RKO (cell line): ENCODE measurements at regions not wholly inside any gene's neighbourhood (a gene's known extent, or its start where the extent isn't known, plus 50 kb on each side); places are given as distances from the start of the nearest gene placed in this dataset.
"Not testable (repeated sequence)": the region's sequence is repeated elsewhere in the genome, so short reads cannot be mapped to it uniquely, and the experiment has no call there.

Experiments used
- DNase-seq: peaks from one replicate; pipeline ENCODE4 v3.0.0-alpha.2; 2016; ENCODE audit warnings: low spot score

DNA sequence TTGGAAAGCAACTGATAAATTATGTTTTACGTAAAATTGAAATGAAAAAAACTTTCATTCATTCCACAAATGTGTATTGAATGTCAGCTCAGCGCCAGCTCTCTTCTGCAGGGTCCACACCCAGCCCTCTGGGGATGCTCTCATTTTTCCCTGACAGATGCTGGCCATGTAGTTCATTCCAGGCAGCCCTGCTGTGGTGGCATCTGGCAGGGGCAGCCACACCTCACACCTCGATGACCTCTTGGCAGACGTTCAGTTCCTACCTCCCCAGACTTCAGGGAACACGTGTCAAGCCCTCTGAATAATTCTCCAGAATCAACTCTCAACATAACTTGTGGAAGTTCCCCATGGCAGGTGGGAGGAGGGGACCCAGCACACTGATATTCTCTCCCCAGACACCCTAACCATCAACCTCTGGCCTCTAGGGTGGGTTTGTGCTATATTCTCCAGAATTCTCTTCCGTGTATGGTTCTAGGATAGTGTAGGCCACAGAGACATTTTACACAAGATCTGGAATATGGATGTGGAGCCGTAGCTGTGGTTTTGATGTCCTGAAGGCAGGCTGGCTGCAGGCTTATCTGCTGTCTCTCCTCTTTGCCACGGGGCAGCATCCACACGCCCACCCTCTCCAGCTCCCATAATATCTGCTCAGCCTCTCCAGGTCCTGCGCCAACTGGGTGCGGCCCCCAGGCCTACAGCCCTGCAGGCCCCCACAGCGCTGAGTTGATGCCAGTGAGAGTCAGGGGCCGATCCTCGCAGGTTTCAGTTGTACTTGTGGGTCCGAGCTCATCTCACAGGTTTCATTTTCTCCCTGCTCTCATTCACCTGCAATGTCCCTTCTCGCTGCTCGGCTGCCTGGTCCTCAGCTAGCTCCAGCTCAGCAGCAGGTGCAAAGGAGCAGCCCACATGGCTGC is 175.8 kb upstream of the ARID1B start:
- DNase-seq = no peak

DNA sequence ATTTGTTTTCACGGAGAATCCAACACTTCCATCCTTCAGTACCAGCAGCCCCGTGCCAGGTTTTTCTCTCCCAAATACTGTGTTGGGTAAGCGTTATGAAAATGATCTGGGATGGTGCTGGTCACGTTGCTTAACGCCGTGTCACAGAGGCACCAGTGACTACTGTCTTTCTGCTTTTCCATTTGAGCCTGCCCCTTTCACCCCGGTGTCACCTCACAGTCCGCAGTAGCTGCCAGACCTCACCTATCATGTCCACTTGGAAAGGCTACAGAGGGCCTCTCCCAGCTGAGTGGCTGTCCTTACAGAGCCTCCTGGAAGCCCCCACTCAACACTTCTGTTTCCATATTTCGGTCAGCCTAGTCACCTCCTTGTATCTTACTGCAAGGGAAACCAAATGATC is 176.5 kb upstream of the ARID1B start:
- no peak for DNase-seq

DNA sequence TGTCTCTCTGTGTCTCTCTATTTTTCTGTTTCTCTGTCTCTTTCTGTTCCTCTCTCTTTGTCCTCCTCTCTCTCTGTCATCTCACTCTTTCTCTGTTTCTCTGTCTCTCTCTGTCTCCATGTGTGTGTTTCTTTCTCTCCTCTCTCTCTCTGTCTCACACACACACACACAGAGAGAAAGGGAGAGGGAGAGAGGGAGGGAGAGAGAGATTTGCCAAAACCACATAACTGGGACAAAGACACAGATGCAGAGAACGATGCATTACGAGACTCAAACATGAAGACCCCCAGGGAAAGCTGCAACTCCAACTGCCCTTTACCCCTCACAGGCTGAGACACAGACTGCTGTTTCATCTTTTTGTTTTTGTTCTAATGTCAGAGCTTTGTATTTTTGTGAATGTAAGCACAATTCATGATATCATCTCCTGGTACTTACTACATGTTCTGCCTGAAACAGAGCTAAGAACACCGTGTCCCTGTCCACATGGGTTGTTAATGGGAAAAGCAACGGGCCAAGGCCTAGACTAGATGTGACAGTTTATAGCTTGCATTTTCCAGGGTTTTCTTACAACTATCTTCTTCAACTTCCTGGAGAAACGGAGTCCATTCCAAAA is 177.1 kb upstream of the ARID1B start:
- DNase-seq = no peak

DNA sequence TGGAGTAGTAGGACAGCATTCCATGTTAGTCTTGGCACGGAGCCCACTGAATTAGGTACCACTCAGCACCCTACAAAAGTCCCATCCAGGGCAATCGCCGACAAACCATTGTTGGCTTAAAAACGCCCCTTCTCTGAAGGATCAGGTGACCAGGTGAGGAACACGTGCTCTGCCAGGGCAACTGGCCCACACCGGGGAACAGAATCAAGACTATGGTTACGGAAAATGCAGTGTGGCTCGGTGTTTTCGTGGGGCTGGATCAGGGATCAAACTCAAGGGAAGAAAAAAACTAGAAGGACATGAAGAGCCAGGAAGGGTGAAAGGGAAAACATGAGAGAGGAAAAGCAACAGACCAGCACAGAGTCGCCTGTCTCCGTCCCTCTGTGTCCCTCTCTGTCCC is 177.8 kb upstream of the ARID1B start:
- DNase-seq = no peak

DNA sequence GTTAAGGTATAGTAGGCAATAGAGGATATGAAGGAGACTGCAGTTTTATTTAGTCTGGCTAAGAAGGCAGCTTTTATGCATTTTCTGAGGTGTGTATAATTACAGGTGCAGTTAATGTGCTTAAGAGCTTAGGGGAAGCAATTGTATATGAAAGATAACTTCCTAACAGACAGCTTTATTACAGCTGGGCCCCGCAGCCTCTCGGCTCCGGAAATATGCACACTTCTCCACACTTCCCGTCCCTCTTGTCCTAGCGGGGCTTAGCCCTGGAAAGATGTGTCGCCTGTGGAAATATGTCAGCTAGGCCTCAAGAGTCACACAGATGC is 178.4 kb upstream of the ARID1B start:
- no peak for DNase-seq

DNA sequence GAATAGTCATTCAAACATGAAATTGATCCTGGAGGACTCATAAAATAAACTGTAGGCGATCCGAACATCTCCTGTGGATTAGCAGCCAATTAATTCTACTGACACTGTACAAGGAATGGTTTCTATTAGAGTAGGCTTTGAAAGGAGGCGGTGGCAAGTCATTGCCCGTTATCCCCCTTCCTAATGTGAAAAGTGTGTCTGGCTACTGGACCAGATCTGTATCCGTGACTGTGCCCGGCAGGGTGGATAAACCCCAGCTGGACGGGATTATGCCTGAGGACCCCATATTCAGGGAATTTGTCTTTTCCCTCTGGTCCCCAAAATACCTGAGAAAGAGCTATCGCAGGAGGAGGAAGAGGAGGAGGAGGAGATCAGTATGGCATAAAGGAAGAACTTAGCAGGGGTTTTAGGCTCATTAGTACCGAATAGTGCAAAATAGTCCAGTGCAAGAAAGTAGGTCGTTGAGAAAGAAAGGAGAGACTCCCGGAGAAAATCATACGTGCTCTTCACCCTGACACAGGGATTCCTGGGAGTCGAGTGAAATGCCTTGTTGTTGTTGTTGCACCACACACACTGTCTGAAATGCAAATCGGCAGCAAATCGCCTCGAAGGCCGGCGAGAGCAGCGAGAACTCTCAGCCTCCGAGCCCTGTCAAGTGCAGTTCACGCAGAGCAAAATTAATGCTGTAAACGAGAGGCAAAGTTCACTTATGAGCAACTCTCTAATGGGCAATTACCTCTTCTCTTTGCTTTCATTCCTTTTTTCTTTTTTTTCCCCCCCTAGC is 178.9 kb upstream of the ARID1B start:
- no peak for DNase-seq

DNA sequence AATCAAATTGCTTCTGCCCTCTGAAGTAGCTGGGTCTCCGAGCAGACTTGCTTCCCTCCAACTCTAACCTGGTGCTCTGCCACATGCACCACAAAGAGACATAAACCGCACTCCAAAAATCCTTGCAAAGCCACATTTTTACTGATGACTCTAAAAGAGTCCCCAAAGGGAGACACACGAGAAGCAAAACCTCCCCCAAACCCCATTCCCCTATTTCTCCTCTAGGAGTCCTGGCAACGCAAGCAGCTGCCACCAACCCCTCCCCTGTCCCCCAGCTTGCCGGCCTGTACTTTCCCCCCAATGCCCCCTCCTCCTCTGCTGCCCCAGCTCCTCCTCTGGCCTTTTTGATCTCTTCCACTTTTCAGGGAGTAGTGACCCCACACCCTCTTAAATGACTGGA is 180.1 kb upstream of the ARID1B start:
- no peak for DNase-seq

DNA sequence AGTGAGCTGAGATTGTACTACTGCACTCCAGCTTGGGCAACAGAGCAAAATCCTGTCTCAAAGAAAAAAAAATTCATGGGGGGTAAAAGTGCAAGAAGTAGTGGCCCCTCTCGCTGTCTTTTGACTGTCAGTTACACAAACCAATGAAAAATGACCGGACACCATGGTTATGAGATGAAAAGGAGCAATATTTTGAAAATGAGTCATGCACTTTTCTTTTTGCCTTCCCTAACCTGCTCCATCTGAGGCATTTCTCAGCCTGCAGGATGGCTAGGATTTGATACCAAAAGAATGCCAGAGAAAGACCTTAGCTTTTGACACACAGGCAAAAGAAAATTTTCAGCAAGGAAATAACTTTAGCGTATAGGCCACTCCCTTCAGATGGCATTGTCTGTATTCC is 181.7 kb upstream of the ARID1B start:
- DNase-seq = no peak

DNA sequence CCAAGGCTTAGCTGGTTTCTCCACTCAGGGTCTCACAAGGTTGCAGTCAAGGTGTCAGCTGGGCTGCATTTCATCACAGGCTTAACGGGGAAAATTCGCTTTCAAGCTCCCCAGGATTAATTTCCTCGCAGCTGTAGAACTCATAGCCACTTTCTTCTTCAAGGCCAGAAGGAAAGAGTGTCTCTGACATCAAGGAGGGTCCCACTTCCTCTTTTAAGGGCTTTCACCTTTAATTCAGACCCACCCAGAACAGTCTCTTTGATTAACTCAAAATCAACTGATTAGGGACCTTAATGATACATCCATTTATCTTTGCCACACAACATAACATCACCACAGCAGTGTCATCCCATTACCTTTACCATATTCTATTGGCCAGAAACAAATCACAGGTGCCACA is 183.3 kb upstream of the ARID1B start:
- DNase-seq = no peak

DNA sequence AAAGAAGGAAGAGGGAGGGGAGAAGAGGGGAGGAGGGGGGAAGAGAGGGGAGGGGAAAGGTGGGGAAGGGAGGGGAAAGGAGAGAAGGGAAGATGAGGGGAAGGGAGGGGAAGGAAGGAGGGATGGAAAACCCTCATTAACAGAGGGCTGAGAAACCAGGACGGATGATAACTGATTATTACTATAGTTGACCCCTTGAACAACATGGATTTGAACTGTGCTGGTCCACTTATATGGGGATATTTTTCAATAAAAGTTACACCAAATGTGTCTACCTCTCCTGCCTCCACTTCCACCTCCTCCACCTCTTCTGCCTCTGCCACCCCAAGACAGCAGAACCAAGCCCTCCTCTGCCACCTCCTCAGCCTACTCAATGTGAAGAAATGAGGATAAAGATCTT is 184.1 kb upstream of the ARID1B start:
- DNase-seq = no peak

DNA sequence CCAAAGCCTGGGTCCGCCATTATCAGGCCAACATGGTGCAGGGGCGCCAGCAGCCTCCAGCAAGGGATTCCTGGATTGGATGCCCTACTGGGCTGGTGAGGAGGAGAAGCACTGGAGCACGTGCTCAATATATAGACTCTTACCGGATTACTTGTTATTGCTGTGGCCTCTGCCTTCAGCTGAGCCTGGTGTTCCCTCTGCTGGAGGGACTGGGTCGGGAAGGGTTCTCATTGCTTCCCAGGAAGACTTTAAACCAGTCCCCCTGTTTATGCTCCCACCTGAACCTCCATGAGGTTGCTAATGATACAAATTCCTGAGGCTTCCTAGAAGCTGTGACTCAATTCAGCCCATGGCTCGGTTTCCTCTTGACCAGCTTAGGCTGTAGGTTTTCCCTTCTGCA is 186.7 kb upstream of the ARID1B start:
- no peak for DNase-seq

DNA sequence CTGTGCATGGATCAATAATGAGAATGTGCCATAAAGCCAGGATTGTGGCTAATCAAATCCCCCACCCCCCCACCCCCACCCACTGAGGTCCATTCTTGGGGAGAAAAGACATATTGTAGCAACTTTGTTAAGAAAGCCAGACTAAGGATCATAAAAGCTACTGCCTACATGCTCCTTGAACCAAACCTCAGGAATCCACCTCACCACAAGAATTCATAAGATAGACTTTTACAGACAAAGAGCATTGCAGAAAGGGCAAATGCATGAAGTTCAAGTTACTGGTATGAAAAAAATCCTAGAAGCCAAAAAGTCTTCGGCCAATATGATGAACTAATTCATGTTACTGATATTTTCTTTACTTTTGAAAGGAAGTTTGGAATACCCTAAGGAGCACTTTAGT is 187.9 kb upstream of the ARID1B start:
- no peak for DNase-seq

DNA sequence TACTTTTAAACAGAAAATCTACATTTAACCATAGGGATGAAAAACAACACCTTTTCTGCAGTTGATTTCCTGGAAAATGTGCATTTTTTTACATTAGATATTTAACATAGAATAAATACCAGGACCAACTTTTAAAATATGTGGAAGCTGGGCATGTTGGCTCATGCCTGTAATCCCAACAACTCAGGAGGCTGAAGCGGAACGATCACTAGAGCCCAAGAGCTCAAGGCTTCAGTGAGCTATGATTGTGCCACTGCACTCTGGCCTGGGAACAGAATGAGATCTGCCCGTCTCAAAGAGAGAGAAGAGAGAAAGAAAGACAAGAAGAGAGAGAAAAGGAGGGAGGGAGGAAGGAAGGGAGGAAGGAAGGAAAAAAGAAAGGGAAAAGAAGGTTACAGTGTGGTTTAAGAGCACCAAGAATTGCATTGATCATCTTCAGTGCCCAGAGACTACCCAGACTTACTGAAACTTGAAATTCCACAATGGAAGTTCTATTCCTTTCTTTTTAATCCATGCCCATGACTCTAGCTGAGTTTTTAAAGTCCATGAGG is 189.4 kb upstream of the ARID1B start:
- no peak for DNase-seq

DNA sequence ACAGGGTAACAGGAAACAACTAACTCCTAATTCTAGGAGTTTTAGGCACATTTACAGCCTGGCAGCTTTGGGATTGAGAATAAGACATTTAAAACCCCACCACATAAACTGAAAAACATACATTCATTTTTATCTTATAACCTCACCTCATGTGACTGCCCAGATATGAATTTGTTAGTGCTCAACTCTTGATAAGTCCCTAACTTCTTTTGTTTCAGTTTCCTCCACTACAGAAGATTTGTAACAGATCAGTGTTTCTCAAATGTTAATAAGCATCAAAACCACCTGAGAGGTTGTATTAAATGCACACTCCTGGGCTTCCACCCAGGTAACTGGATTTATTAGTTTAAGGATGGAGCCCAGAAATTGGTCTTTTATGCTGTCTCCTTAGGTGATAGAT is 190.1 kb upstream of the ARID1B start:
- DNase-seq = no peak

DNA sequence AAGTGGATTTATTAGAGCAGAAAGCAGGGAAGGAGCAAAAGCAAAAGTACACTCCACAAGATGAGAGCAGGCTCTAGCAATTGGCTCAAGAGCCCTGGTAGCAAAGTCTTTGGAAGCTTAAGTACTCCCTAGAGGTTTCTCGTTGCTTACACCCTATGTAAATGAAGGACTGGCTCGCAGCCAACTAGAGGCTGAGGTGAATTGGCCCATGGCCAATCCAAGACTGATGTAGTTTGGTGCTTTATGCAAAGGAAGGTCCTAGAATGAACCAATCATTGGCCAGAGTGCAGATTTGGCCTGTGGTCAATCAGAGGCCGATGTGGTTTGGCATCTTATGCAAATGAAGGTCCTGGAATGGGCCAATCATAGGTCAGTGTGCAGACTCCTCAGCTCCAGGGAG is 191.3 kb upstream of the ARID1B start:
- no peak for DNase-seq

DNA sequence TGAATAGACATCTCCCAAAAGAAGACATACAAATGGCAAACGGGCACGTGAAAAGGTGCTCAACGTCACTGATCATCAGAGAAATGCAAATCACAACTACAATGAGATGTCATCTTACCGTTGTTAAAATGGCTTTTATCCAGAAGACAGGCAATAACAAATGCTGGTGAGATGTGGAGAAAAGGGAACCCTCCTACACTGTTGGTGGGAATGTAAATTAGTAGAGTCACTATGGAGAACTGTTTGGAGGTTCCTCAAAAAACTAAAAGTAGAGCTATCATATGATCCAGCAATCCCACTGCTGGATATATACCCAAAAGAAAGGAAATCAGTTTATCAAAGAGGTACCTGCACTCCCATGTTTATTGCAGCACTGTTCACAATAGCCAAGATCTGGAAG is 193.1 kb upstream of the ARID1B start:
- DNase-seq = not testable (repeated sequence)

DNA sequence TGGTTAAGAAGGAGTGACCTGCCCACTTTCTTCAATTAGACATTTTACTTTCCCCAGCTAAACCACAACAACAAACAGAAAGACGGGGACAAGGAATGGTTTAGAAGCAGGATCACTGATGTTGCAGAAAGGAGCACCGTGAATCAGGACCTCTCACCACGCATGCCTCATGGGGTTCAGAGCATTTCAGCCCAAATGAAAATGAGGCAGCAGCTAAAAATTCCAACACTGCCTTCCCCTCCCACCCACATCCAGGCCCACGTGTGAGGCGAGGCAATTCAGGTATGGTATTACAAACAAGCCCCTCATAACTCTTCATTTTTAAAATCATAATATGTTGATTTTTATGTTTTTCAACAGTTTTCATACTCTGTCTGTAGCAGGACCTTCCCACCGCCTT is 194.1 kb upstream of the ARID1B start:
- DNase-seq = no peak

DNA sequence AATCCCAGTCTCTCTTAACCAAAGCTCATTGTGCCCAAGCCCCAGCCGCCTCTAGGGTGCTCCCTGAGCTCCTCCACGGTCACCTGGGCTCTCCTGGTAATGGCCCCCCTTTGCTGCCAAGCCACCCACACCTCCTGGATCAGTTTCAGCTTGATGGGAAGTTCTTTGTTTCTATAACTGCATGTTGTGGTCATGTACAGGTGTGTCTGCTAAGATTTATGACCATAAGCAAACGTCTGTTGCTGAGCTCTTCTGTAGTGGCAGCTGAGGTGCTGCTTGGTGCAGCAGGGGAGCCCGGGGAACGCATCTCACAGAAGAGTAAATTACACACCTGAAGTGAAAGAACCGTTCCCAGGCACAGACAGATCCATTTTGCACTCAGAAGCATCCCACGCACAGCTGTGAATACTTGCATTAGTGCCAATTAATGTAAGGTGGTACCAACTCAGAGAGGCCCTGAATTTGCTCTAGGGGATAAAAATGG is 194.6 kb upstream of the ARID1B start:
- DNase-seq = no peak

DNA sequence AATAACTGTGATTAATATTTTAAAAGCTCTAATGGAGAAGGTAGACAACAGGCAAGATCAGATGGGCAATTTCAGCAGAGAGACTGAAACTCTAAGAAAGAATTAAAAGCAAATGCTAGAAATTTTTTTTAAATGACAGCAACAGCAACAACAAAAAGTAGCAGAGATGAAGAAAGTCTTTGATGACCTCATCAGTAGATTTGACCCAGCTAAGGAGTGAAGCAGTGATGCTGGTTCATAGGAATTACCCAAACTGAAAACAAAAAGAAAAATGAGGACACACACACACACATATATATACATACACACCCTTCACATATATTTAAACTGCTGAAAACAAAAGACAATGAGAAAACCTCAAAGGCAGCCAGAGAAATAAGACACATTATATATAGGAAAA is 197.6 kb upstream of the ARID1B start:
- DNase-seq = no peak

DNA sequence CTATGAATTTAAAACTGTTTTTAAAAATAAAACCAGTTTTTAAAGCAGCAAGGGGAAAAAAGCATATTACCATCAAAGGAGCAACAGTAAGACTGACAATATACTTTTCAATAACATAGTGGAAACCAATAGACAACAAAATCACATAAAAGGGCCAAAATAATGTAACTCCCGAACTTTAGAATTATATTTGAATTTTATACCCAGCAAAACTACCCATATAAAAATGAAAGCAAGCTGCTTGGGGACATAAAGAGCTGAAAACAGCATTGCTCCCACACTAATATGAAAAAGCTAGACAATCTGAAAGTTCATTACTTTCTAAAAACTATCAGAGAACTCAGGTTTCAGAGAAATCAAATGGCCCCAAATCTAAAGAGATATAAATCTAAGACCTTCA is 199.4 kb upstream of the ARID1B start:
- DNase-seq = no peak

DNA sequence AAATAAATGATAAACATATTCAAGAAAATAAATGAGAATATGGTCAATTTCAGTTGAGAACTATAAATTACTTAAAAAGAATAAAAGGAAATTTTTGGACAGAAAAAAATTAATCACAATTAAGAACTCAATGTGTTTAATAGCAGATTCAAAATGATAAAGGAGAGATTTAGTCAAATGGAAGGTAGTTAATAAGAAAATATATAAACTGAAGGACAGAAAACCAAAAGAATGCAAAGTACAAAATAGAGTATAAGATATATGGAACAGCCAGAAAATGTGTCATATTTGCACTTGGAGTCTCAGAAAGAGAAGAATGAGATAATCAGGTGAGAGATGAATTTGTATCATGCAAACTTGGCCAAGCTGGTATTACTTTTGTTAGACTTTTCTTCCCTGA is 201.8 kb upstream of the ARID1B start:
- DNase-seq = no peak

DNA sequence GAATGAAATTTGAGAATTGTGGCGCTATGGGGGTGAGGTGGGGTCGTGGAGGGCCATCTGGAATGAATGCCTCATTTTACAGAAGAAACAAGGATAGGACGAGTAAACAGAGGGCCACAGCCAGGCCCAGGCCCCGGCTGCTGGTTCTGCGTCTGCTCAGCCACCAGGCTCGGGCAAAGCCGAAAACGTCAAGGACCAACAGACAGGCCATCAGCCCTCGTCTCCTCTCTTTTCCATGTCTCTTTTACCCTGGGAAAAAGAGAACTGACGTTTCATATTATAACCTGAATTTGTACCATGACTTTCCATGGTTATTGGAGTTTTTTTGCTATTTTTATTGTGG is 212.4 kb upstream of the ARID1B start:
- no peak for DNase-seq
